Neural cell (in vitro differentiated cells): ENCODE measurements at regions not wholly inside any gene's neighbourhood (a gene's known extent, or its start where the extent isn't known, plus 50 kb on each side); places are given as distances from the start of the nearest gene placed in this dataset.

Experiments used
- CTCF ChIP-seq: fragments of 450-650 bp; IDR thresholded peaks from 2 replicates; pipeline ENCODE4 v1.5.1; 2014; ENCODE audit warnings: antibody characterized with exemption, mild to moderate bottlenecking, moderate library complexity; ENCODE audit not compliant: poor library complexity, severe bottlenecking
- EP300 ChIP-seq: fragments of 450-650 bp; conservative IDR thresholded peaks from 2 replicates; pipeline ENCODE4 v1.6.1; 2014; ENCODE audit warnings: antibody characterized with exemption, mild to moderate bottlenecking, moderate library complexity; ENCODE audit not compliant: poor library complexity, severe bottlenecking
- EZH2 ChIP-seq: fragments of 200-600, 300-800 bp; shearing (Covaris generic), sonication (generic); IDR thresholded peaks from 2 replicates; pipeline ENCODE4 v1.6.1; 2014; ENCODE audit warnings: antibody characterized with exemption, low read length, borderline replicate concordance, mild to moderate bottlenecking; ENCODE audit not compliant: insufficient read depth, poor library complexity, severe bottlenecking
- POLR2AphosphoS5 ChIP-seq: IDR thresholded peaks from 2 replicates; pipeline ENCODE4 v1.6.1; 2012

- TF ChIP-seq CTCF = no peak
- no peak for TF ChIP-seq EZH2
- TF ChIP-seq EP300 = no peak
- no peak for TF ChIP-seq POLR2AphosphoS5
Measured at GRCh38 chr18:55850904-55851303, 262.9 kb upstream of the TCF4 start.
